ENCODE measurements at regions not wholly inside any gene's neighbourhood (a gene's known extent, or its start where the extent isn't known, plus 50 kb on each side); places are given as distances from the start of the nearest gene placed in this dataset.

GRCh38 chr7:36091874-36092176 is 61.2 kb upstream of the EEPD1 start:
- no peak for DNase-seq (ENCODE audit: low read depth)
- CTCF ChIA-PET, result interaction anchor here (1.0 kb wide), 2 partner anchors 24 to 41 kb away, joined by 3 read pairs; no protein-coding TSS in a partner anchor
- POLR2A ChIA-PET, result no interaction called here
- no peak for TF ChIP-seq CTCF (IDR thresholded peaks at IDR 0.05; ENCODE audit: insufficient read depth, low read depth, low read length)
- no peak overlapping the region for H3K4me3 ChIP-seq (ENCODE audit: low read depth, low read length)
- no peaks in the 10 kb centered on the region for H3K36me3 ChIP-seq (ENCODE audit: control insufficient read depth, insufficient read depth, low read length)
- H3K27me3 ChIP-seq (ENCODE audit: control insufficient read depth, insufficient read depth, low read length), result peaks cover 5% of the 10 kb centered on the region; the same call in 1 of the 2 replicates

- peaks cover 6% of the 10 kb centered on the region; the same call in 1 of the 2 replicates for H3K27me3 ChIP-seq (ENCODE audit: control insufficient read depth, insufficient read depth, low read length)
- no peak for DNase-seq (ENCODE audit: low read depth)
- ChIA-PET POLR2A (no interaction called here), CTCF (interaction anchor here (1.0 kb wide), 1 partner anchor 23 kb away, joined by 3 read pairs; no protein-coding TSS in a partner anchor)
- TF ChIP-seq CTCF (IDR thresholded peaks at IDR 0.05; ENCODE audit: insufficient read depth, low read depth, low read length), result no peak
- no peak overlapping the region for H3K4me3 ChIP-seq (ENCODE audit: low read depth, low read length)
- H3K36me3 ChIP-seq (ENCODE audit: control insufficient read depth, insufficient read depth, low read length), result no peaks in the 10 kb centered on the region
Measured at GRCh38 chr7:36092221-36092771, 60.8 kb upstream of the EEPD1 start.

DNA sequence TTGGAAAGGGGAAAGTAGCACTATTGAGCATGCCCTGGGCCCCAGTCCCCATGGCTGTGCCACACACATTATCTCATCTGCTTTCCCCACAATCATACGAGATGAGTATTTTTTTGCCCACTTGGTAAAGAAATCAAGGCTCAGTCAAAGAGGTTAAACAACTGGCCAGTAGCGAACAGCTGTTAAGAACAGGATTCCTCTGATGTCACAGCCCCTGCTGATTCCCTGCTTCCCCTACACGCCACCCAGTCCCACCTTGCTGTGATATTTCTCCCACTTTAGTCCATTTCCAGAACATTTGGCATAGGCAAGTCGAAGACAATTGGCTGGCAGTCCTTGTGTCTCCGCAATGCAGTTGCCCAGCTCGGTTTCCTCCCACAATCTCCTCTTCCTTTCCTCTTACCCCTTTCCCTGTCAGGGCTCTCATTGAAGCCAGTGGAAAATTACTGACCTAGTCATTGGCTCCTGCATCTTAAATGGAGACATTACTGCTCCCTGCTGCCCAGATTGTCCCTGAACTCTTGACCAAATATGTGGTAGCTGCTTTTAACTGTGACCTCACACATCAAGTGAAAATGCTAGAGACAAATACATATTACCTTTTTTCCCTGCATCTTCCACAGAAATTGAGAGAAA is 56.5 kb upstream of the EEPD1 start:
- TF ChIP-seq CTCF (IDR thresholded peaks at IDR 0.05; ENCODE audit: insufficient read depth, low read depth, low read length), result no peak
- H3K27me3 ChIP-seq (ENCODE audit: control insufficient read depth, insufficient read depth, low read length), result peaks cover 6% of the 10 kb centered on the region; the same call in 1 of the 2 replicates
- ChIA-PET CTCF (interaction anchor here (0.7 to 0.8 kb wide), 2 partner anchors 9 to 19 kb away, joined by 3 read pairs; no protein-coding TSS in a partner anchor), POLR2A (no interaction called here)
- H3K4me3 ChIP-seq (ENCODE audit: low read depth, low read length), result no peak overlapping the region
- no peaks in the 10 kb centered on the region for H3K36me3 ChIP-seq (ENCODE audit: control insufficient read depth, insufficient read depth, low read length)
- no peak for DNase-seq (ENCODE audit: low read depth)

DNA sequence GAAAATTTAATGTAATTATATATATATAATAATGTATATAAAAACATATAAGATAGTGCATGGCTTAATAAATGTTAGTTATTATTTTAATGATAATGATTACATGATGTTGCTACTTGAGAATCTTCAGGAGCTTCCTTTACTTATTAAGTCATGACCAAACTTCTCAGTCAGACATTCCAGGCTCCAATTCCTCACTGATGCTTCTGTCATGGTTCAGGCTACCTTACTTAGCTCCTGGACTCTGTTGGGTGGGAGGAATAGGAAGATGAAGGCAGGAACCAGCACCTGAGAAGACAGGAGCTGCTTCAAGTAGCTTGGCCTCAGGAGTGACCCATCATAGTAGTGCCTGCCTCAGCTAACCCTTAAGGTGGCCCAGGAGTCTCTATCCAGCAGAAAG is 55.0 kb upstream of the EEPD1 start:
- CTCF ChIA-PET, result interaction anchor here (1.7 kb wide), 1 partner anchor 31 kb away, joined by 5 read pairs; no protein-coding TSS in a partner anchor
- Histone ChIP-seq H3K36me3 (ENCODE audit: control insufficient read depth, insufficient read depth, low read length) (no peaks in the 10 kb centered on the region), H3K27me3 (ENCODE audit: control insufficient read depth, insufficient read depth, low read length) (peaks cover 6% of the 10 kb centered on the region; the same call in 1 of the 2 replicates), H3K4me3 (ENCODE audit: low read depth, low read length) (no peak overlapping the region)
- DNase-seq (ENCODE audit: low read depth), result no peak
- no peak for TF ChIP-seq CTCF (IDR thresholded peaks at IDR 0.05; ENCODE audit: insufficient read depth, low read depth, low read length)
- POLR2A ChIA-PET, result no interaction called here

DNA sequence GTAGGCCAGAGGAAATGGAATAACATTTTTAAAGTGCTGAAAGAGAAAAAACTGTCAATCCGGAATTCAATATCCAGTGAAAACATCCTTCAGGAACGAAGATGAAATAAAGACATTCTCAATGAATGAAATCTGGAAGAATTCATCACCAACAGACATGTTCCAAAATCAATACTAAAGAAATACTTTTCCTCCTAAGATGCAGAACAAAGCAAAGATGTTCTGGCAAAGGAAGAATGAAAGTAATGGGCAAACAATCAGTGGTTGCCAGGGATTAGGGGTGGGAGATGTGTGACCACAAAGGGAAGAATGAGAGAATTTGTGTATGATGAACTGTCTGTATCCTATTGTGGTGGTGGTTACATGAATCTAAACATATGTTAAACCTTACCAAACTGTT is 52.8 kb upstream of the EEPD1 start:
- no peak for DNase-seq (ENCODE audit: low read depth)
- ChIA-PET POLR2A (no interaction called here), CTCF (no interaction called here)
- no peak for TF ChIP-seq CTCF (IDR thresholded peaks at IDR 0.05; ENCODE audit: insufficient read depth, low read depth, low read length)
- no peak overlapping the region for H3K4me3 ChIP-seq (ENCODE audit: low read depth, low read length)
- H3K36me3 ChIP-seq (ENCODE audit: control insufficient read depth, insufficient read depth, low read length), result no peaks in the 10 kb centered on the region
- peaks cover 6% of the 10 kb centered on the region; the same call in 1 of the 2 replicates for H3K27me3 ChIP-seq (ENCODE audit: control insufficient read depth, insufficient read depth, low read length)

All from BJ (cell line).